ENCODE measurements at regions not wholly inside any gene's neighbourhood (a gene's known extent, or its start where the extent isn't known, plus 50 kb on each side); places are given as distances from the start of the nearest gene placed in this dataset.

GRCh38 chr22:27474112-27474571 lies 327.4 kb downstream of the MN1 start:
- Mint-ChIP-seq H3K27ac (no peak overlapping the region), H3K9me3 (peaks cover 0 to 4% (median 0%) of the 10 kb centered on the region in 7 donors), H3K4me3 (no peak overlapping the region), H3K4me1 (no peaks in the 10 kb centered on the region), H3K27me3 (no peaks in the 10 kb centered on the region), H3K36me3 (no peaks in the 10 kb centered on the region)
- ATAC-seq (ENCODE audit: low read depth in 2 of 2) (no peak), DNase-seq (no peak)

GRCh38 chr22:27474711-27475547 lies 326.6 kb downstream of the MN1 start:
- Mint-ChIP-seq H3K36me3 (no peaks in the 10 kb centered on the region), H3K9me3 (peaks cover 0 to 4% (median 0%) of the 10 kb centered on the region in 7 donors), H3K27ac (no peak overlapping the region), H3K4me1 (no peaks in the 10 kb centered on the region), H3K27me3 (no peaks in the 10 kb centered on the region), H3K4me3 (no peak overlapping the region)
- ATAC-seq (ENCODE audit: low read depth in 2 of 2) (no peak), DNase-seq (no peak)

GRCh38 chr22:27475548-27475897 lies 326.0 kb downstream of the MN1 start:
- Mint-ChIP-seq H3K27ac (no peak overlapping the region), H3K9me3 (peaks cover 0 to 4% (median 0%) of the 10 kb centered on the region in 7 donors), H3K4me3 (no peak overlapping the region), H3K4me1 (no peaks in the 10 kb centered on the region), H3K27me3 (no peaks in the 10 kb centered on the region), H3K36me3 (no peaks in the 10 kb centered on the region)
- no peak for DNase-seq
- no peak for ATAC-seq (ENCODE audit: low read depth in 2 of 2)

- ATAC-seq (ENCODE audit: low read depth in 2 of 2) = no peak
- H3K9me3 Mint-ChIP-seq = peaks cover 0 to 4% (median 0%) of the 10 kb centered on the region in 7 donors
- H3K27ac Mint-ChIP-seq = peak overlapping the region in 2 of 6 donors; percentile 3 to 63
Measured at GRCh38 chr22:27476318-27476717, 325.2 kb downstream of the MN1 start.

GRCh38 chr22:27476729-27477128 lies 324.8 kb downstream of the MN1 start:
- ATAC-seq (ENCODE audit: low read depth in 2 of 2) (no peak), DNase-seq (no peak)
- Mint-ChIP-seq H3K4me1 (no peaks in the 10 kb centered on the region), H3K9me3 (peaks cover 0 to 4% (median 0%) of the 10 kb centered on the region in 7 donors), H3K4me3 (no peak overlapping the region), H3K27ac (peak overlapping the region in 2 of 6 donors; percentile 3 to 63), H3K27me3 (no peaks in the 10 kb centered on the region), H3K36me3 (no peaks in the 10 kb centered on the region)

More at GRCh38 chr22:27476318-27476717, 325.2 kb downstream of the MN1 start:
- Mint-ChIP-seq H3K27me3 (no peaks in the 10 kb centered on the region), H3K36me3 (no peaks in the 10 kb centered on the region), H3K4me3 (no peak overlapping the region), H3K4me1 (no peaks in the 10 kb centered on the region)
- no peak for DNase-seq

- Mint-ChIP-seq H3K9me3 (peaks cover 0 to 4% (median 0%) of the 10 kb centered on the region in 7 donors), H3K4me3 (no peak overlapping the region), H3K36me3 (no peaks in the 10 kb centered on the region), H3K4me1 (no peaks in the 10 kb centered on the region), H3K27me3 (no peaks in the 10 kb centered on the region), H3K27ac (no peak overlapping the region)
- DNase-seq = no peak
- no peak for ATAC-seq (ENCODE audit: low read depth in 2 of 2)
Measured at GRCh38 chr22:27477171-27477570, 324.4 kb downstream of the MN1 start.

- H3K27ac Mint-ChIP-seq = no peak overlapping the region
- peaks cover 2 to 11% (median 6%) of the 10 kb centered on the region in 3 donors for H3K27me3 Mint-ChIP-seq
- H3K4me3 Mint-ChIP-seq = no peak overlapping the region
- H3K9me3 Mint-ChIP-seq = peaks cover 0 to 8% (median 0%) of the 10 kb centered on the region in 7 donors
- no peak for DNase-seq
- H3K36me3 Mint-ChIP-seq = no peaks in the 10 kb centered on the region
- H3K4me1 Mint-ChIP-seq = peaks cover 0 to 5% (median 0%) of the 10 kb centered on the region in 3 donors
- ATAC-seq (ENCODE audit: low read depth in 2 of 2) = no peak
Measured at GRCh38 chr22:27480487-27480886, 321.1 kb downstream of the MN1 start.

GRCh38 chr22:27482402-27482801 lies 319.2 kb downstream of the MN1 start:
- ATAC-seq (ENCODE audit: low read depth in 2 of 2) (no peak), DNase-seq (no peak)
- Mint-ChIP-seq H3K4me3 (no peak overlapping the region), H3K9me3 (peaks cover 0 to 13% (median 3%) of the 10 kb centered on the region in 7 donors), H3K4me1 (peaks cover 0 to 5% (median 0%) of the 10 kb centered on the region in 3 donors), H3K27me3 (peaks cover 6 to 15% (median 7%) of the 10 kb centered on the region in 3 donors), H3K27ac (no peak overlapping the region), H3K36me3 (no peaks in the 10 kb centered on the region)

GRCh38 chr22:27483095-27483785 lies 318.3 kb downstream of the MN1 start:
- ATAC-seq (ENCODE audit: low read depth in 2 of 2) = no peak
- Mint-ChIP-seq H3K4me1 (peaks cover 0 to 5% (median 0%) of the 10 kb centered on the region in 3 donors), H3K27me3 (peaks cover 7 to 15% (median 10%) of the 10 kb centered on the region in 3 donors), H3K4me3 (no peak overlapping the region), H3K36me3 (no peaks in the 10 kb centered on the region), H3K9me3 (peaks cover 0 to 8% (median under 1%) of the 10 kb centered on the region in 7 donors), H3K27ac (peak overlapping the region in 1 of 6 donors; percentile 26)
- no peak for DNase-seq

- peaks cover 0 to 5% (median 0%) of the 10 kb centered on the region in 3 donors for H3K4me1 Mint-ChIP-seq
- H3K4me3 Mint-ChIP-seq = no peak overlapping the region
- DNase-seq (no peak), ATAC-seq (ENCODE audit: low read depth in 2 of 2) (no peak)
- no peaks in the 10 kb centered on the region for H3K36me3 Mint-ChIP-seq
- peaks cover 7 to 15% (median 10%) of the 10 kb centered on the region in 3 donors for H3K27me3 Mint-ChIP-seq
- H3K9me3 Mint-ChIP-seq = peaks cover 0 to 8% (median 0%) of the 10 kb centered on the region in 7 donors
- H3K27ac Mint-ChIP-seq = no peak overlapping the region
Measured at GRCh38 chr22:27485842-27486241, 315.7 kb downstream of the MN1 start.

GRCh38 chr22:27487600-27488452 lies 313.7 kb downstream of the MN1 start:
- peaks cover 9 to 11% (median 10%) of the 10 kb centered on the region in 3 donors for H3K27me3 Mint-ChIP-seq
- H3K4me3 Mint-ChIP-seq = no peak overlapping the region
- peaks cover 15 to 17% of the 10 kb centered on the region in 2 donors for H3K36me3 Mint-ChIP-seq
- DNase-seq (no peak), ATAC-seq (ENCODE audit: low read depth in 2 of 2) (no peak)
- H3K27ac Mint-ChIP-seq = no peak overlapping the region
- H3K9me3 Mint-ChIP-seq = peaks cover 2 to 17% (median 12%) of the 10 kb centered on the region in 7 donors
- peaks cover 0 to under 1% (median 0%) of the 10 kb centered on the region in 3 donors for H3K4me1 Mint-ChIP-seq

- H3K27me3 Mint-ChIP-seq = peaks cover 7 to 11% (median 10%) of the 10 kb centered on the region in 3 donors
- no peak for ATAC-seq (ENCODE audit: low read depth in 2 of 2)
- DNase-seq = no peak
- H3K27ac Mint-ChIP-seq = peak overlapping the region in 1 of 6 donors; percentile 61
- peaks cover 2 to 17% (median 13%) of the 10 kb centered on the region in 7 donors for H3K9me3 Mint-ChIP-seq
- no peak overlapping the region for H3K4me3 Mint-ChIP-seq
- no peaks in the 10 kb centered on the region for H3K4me1 Mint-ChIP-seq
- H3K36me3 Mint-ChIP-seq = peaks cover 15 to 18% of the 10 kb centered on the region in 2 donors
Measured at GRCh38 chr22:27488456-27489177, 312.9 kb downstream of the MN1 start.
